ENCODE measurements at regions not wholly inside any gene's neighbourhood (a gene's known extent, or its start where the extent isn't known, plus 50 kb on each side); places are given as distances from the start of the nearest gene placed in this dataset.

DNA sequence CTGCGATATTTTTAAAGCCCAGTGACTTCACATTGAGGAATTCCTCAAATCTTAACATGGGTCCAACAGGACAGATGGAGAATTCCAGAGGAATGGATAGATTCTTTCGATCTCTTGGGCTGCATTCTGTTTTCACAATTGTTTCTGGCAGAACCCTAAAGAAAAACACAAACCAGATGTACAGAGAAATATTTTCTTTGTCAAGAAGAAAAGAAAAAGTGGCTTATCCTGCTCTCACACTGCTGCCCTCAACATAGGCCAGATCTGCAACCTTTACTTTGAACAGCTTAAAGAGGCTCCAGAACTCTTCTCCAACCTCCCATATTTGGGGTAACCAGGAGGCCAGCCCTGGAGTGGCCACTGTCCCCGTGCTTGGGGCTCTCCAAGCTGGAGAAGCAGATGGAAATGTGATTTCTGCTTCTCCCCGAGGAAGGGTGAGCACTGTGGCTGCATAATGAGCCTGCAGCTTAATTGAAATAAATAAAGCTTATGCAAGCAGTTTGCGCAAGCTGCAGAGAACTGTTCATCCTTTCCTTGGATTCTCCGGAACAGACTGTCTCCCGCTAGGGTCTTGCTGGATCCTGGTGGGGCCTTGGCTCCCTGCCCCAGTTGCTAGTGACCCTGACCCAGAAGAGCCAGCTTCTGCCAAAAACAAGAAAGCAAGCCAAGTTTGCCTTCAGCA, 453.2 kb upstream of the PROK2 start:
- TF ChIP-seq CTCF (IDR thresholded peaks at IDR 0.05) (no peak), POLR2A (IDR thresholded peaks at IDR 0.05) (no peak), EP300 (IDR thresholded peaks at IDR 0.05) (peak in 1 of 2 donors; percentile 32)
